HepG2 (cell line): ENCODE measurements at regions not wholly inside any gene's neighbourhood (a gene's known extent, or its start where the extent isn't known, plus 50 kb on each side); places are given as distances from the start of the nearest gene placed in this dataset.

Experiments used
- ATAC-seq: fragments of 200-7000 bp; cut with Tn5 transposase; 3 replicates; pipeline ENCODE4 v1.9.1; 2020; ENCODE audit warnings: mild to moderate bottlenecking, moderate library complexity
- BruUV-seq: library from RNA; stranded (reverse); fragments of 400-500 nt; replicated peaks from 2 replicates; lab custom pipeline; 2021; lab: Mats Ljungman, UMichigan
- CTCF ChIA-PET: fragments of 300-600 bp; formaldehyde crosslinking; extraction: SDS; loops from one replicate; lab custom pipeline; 2021; ENCODE audit warnings: low total read pairs, inconsistent platforms, low intra/inter-chr PET ratio; lab: Yijun Ruan, JAX
- POLR2A ChIA-PET: fragments of 350-600 bp; sonication (Branson Sonifier 250); formaldehyde crosslinking; loops from one replicate; lab custom pipeline; 2020; ENCODE audit warnings: antibody characterized with exemption, inconsistent platforms; lab: Yijun Ruan, JAX
- DNase-seq: peaks from one replicate; pipeline ENCODE4 v3.0.0-alpha.2; 2015; ENCODE audit warnings: low spot score
- FAIRE-seq: peaks from 3 replicates; lab custom pipeline; 2011; peaks lifted over from hg19 to GRCh38; lab: Jason Lieb, UNC
- H2AFZ ChIP-seq: one replicate; pipeline ENCODE4 v1.6.1; 2011; ENCODE audit warnings: low read length, inconsistent platforms
- H3K27ac ChIP-seq: fragments of 300-600 bp; 3 replicates; pipeline ENCODE4 v1.8.0; 2011; ENCODE audit warnings: mixed run types, mild to moderate bottlenecking, mixed read lengths, low read length, inconsistent platforms; ENCODE audit not compliant: insufficient read depth; ENCODE audit errors: extremely low read length
- H3K27me3 ChIP-seq, 2 experiments: fragments of 200-600 bp in 1 of 2; 2 replicates in 1 of 2; 3 replicates in 1 of 2; pipeline versions ENCODE4 v1.6.0 to v1.8.0; 2011; ENCODE audit warnings: low read length in 2 of 2, mild to moderate bottlenecking in 2 of 2, moderate library complexity in 2 of 2, inconsistent platforms in 1 of 2; ENCODE audit not compliant: insufficient read depth in 2 of 2, control insufficient read depth in 1 of 2
- H3K36me3 ChIP-seq, 2 experiments: fragments of 200-600 bp in 1 of 2; replicated peaks in 1 of 2; 2 replicates in 1 of 2; 3 replicates in 1 of 2; pipeline versions ENCODE4 v1.5.1 to v1.8.0; 2011; ENCODE audit warnings: low read length in 2 of 2, inconsistent platforms in 1 of 2; ENCODE audit not compliant: insufficient read depth in 2 of 2, control insufficient read depth in 1 of 2
- H3K4me1 ChIP-seq: 2 replicates; pipeline ENCODE4 v1.5.1; 2012; ENCODE audit warnings: low read length, inconsistent platforms; ENCODE audit not compliant: insufficient read depth
- H3K4me2 ChIP-seq: 2 replicates; pipeline ENCODE4 v1.6.0; 2011; ENCODE audit warnings: low read depth, low read length, inconsistent platforms
- H3K4me3 ChIP-seq, 3 experiments: fragments of 200-600 bp in 1 of 3; sonication (generic), shearing (Covaris generic) in 1 of 3; replicated peaks in 1 of 3; 2 replicates each; pipeline ENCODE4 v1.5.1; 2011 to 2016; ENCODE audit warnings: low read length in 3 of 3, inconsistent platforms in 2 of 3, low read depth in 2 of 3, mild to moderate bottlenecking in 2 of 3, control low read depth in 1 of 3, mixed read lengths in 1 of 3; ENCODE audit not compliant: insufficient read depth in 1 of 3
- H3K79me2 ChIP-seq: one replicate; pipeline ENCODE4 v1.6.1; 2011; ENCODE audit warnings: low read length, inconsistent platforms; ENCODE audit not compliant: insufficient read depth
- H3K9ac ChIP-seq: 2 replicates; pipeline ENCODE4 v1.6.0; 2011; ENCODE audit warnings: mild to moderate bottlenecking, low read depth, low read length, inconsistent platforms; ENCODE audit not compliant: insufficient read depth
- H3K9me3 ChIP-seq: 2 replicates; pipeline ENCODE4 v1.5.1; 2012; ENCODE audit warnings: mild to moderate bottlenecking, low read length
- H4K20me1 ChIP-seq: 2 replicates; pipeline ENCODE4 v1.6.0; 2011; ENCODE audit warnings: inconsistent platforms, mild to moderate bottlenecking, low read length, moderate library complexity; ENCODE audit not compliant: insufficient read depth
- CREM ChIP-seq, 2 experiments: sonication (generic) in 1 of 2; formaldehyde crosslinking in 1 of 2; IDR thresholded peaks; 2 replicates each; pipeline versions ENCODE4 v1.4.0 to v1.6.1; 2016 to 2020; ENCODE audit warnings: antibody characterized with exemption in 1 of 2, mild to moderate bottlenecking in 1 of 2, missing genetic modification reagents in 1 of 2
- GATAD2A ChIP-seq: IDR thresholded peaks from 2 replicates; pipeline ENCODE4 v1.6.1; 2016
- HIC2 ChIP-seq: sonication (generic); formaldehyde crosslinking; IDR thresholded peaks from 2 replicates; pipeline ENCODE4 v1.9.0; 2022; ENCODE audit warnings: low read depth, missing genetic modification reagents
- HMG20A ChIP-seq: IDR thresholded peaks from 2 replicates; pipeline ENCODE4 v1.6.1; 2016; ENCODE audit warnings: borderline replicate concordance
- MIER2 ChIP-seq: IDR thresholded peaks from 2 replicates; pipeline ENCODE4 v1.6.1; 2016; ENCODE audit warnings: missing biosample characterization, missing genetic modification reagents
- NBN ChIP-seq: fragments of 450-650 bp; conservative IDR thresholded peaks from 2 replicates; pipeline ENCODE4 v1.6.1; 2017
- NR1H2 ChIP-seq: sonication (generic); formaldehyde crosslinking; IDR thresholded peaks from 2 replicates; pipeline ENCODE4 v1.8.1; 2022; ENCODE audit warnings: low read depth, missing genetic modification reagents, borderline replicate concordance
- REL ChIP-seq: sonication (generic); formaldehyde crosslinking; conservative IDR thresholded peaks from 2 replicates; pipeline ENCODE4 v1.8.0; 2022; ENCODE audit warnings: mild to moderate bottlenecking, missing genetic modification reagents, moderate library complexity
- TCF7 ChIP-seq: sonication (generic); IDR thresholded peaks from 2 replicates; pipeline ENCODE4 v1.6.1; 2016; ENCODE audit warnings: antibody characterized with exemption, low read depth
- YEATS4 ChIP-seq: sonication (generic); formaldehyde crosslinking; IDR thresholded peaks from 2 replicates; pipeline ENCODE4 v1.4.0; 2020; ENCODE audit warnings: missing genetic modification reagents, borderline replicate concordance
- ZFP36L2 ChIP-seq: sonication (generic); formaldehyde crosslinking; IDR thresholded peaks from 2 replicates; pipeline ENCODE4 v1.4.0; 2020; ENCODE audit warnings: missing genetic modification reagents
- ZFP62 ChIP-seq: sonication (generic); formaldehyde crosslinking; IDR thresholded peaks from 2 replicates; pipeline ENCODE4 v1.4.0; 2020; ENCODE audit warnings: missing genetic modification reagents
- ZNF282 ChIP-seq: fragments of 450-650 bp; IDR thresholded peaks from 2 replicates; pipeline ENCODE4 v1.6.1; 2018; ENCODE audit not compliant: partially characterized antibody
- ZNF296 ChIP-seq: sonication (generic); formaldehyde crosslinking; conservative IDR thresholded peaks from 2 replicates; pipeline ENCODE4 v1.5.0; 2020; ENCODE audit warnings: mild to moderate bottlenecking, missing genetic modification reagents
- ZSCAN25 ChIP-seq: sonication (generic); formaldehyde crosslinking; IDR thresholded peaks from 2 replicates; pipeline ENCODE4 v1.8.0; 2022; ENCODE audit warnings: mild to moderate bottlenecking, missing genetic modification reagents
- WGBS: methylation state at CpG from one replicate; pipeline ENCODE4 v1.1.6; 2017; ENCODE audit warnings: low lambda C conversion rate; 5-methylcytosine and 5-hydroxymethylcytosine counted together
- in situ Hi-C: cut with HindIII; loops from 2 replicates; pipeline ENCODE4 v1.10.0; 2017; ENCODE audit warnings: low pct_unique_long_range_greater_than_20kb; ENCODE audit not compliant: extremely low pct_ligation_motif_present
- intact Hi-C: fragments of 100-400 bp; cut with micrococcal nuclease; formaldehyde crosslinking; loops from one replicate; pipeline ENCODE4 v1.10.0; 2022; ENCODE audit not compliant: unreplicated experiment
- TF ChIP-seq, protein P1 (sequence below): sonication (generic); formaldehyde crosslinking; IDR thresholded peaks from 2 replicates; pipeline ENCODE4 v1.5.1; 2020; ENCODE audit warnings: mild to moderate bottlenecking, missing genetic modification reagents, moderate library complexity

GRCh38 chr2:84278386-84278785, 180.7 kb downstream of the SUCLG1 start:
- H4K20me1 ChIP-seq: no peaks in the 10 kb centered on the region
- ATAC-seq (peak; percentile 69), DNase-seq (no peak), FAIRE-seq (no peak)
- H3K4me1 ChIP-seq: peaks cover 39% of the 10 kb centered on the region
- CTCF ChIA-PET: no interaction called here
- H3K9me3 ChIP-seq: no peaks in the 10 kb centered on the region
- H3K27ac ChIP-seq: no peak overlapping the region
- POLR2A ChIA-PET: interaction anchor here (1.3 kb wide), 1 partner anchor 15 kb away, joined by 4 read pairs; no protein-coding TSS in a partner anchor
- H3K4me3 ChIP-seq: no peak overlapping the region
- intact Hi-C loops (no loop called here), in situ Hi-C loops (no loop called here)
- no peaks in the 10 kb centered on the region for H3K79me2 ChIP-seq
- no peak for TF ChIP-seq ZSCAN25 (CRISPR knock-in tag)
- TF ChIP-seq TCF7: peak; percentile 37; the same call in 1 of the 2 replicates
- TF ChIP-seq, protein P1, sequence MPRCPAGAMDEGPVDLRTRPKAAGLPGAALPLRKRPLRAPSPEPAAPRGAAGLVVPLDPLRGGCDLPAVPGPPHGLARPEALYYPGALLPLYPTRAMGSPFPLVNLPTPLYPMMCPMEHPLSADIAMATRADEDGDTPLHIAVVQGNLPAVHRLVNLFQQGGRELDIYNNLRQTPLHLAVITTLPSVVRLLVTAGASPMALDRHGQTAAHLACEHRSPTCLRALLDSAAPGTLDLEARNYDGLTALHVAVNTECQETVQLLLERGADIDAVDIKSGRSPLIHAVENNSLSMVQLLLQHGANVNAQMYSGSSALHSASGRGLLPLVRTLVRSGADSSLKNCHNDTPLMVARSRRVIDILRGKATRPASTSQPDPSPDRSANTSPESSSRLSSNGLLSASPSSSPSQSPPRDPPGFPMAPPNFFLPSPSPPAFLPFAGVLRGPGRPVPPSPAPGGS (CRISPR knock-in tag): no peak
- H3K36me3 ChIP-seq: no peaks in the 10 kb centered on the region
- H3K4me2 ChIP-seq: no peak overlapping the region
- no peaks in the 10 kb centered on the region for H3K27me3 ChIP-seq
- BruUV-seq: no TSS peak
- H3K9ac ChIP-seq: no peak overlapping the region
- WGBS: 77% methylated on average over 2 of the region's 2 CpGs
- H2AFZ ChIP-seq: no peak overlapping the region

DNA sequence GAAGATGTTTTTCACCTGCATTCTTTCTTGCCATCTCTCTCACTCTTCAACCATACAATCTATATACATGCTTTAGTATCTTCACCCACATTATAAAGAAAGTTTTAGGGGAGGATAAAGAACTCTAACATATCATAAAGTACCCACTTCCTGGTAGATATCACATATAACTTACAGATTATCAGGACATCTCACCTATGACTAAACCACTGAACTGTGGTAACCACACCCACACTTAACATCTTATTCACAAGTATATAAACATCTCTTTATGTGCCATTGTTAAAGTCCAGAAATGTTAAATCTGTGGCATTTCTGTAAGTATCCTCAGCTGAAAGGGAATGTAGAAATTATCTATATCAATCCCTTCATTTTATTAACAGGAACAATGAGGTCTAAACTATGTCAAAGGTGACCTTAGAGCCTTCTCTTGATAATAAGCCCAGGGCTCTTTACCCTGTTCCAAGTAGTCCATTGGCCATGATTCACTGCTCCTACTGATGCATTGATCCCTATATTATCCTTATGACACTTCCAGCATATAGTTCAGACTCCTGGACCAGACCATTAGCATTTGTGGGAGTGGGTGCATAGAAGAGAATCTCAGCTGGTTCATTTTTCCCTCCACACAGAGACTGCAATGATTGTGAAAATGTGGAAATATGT, 182.4 kb downstream of the SUCLG1 start:
- DNase-seq: no peak
- in situ Hi-C loops (no loop called here), intact Hi-C loops (no loop called here)
- ATAC-seq: no peak
- no TSS peak for BruUV-seq
- no peak overlapping the region for H3K4me3 ChIP-seq
- H3K27me3 ChIP-seq: no peaks in the 10 kb centered on the region
- H3K36me3 ChIP-seq: no peaks in the 10 kb centered on the region
- ChIA-PET CTCF (no interaction called here), POLR2A (no interaction called here)
- TF ChIP-seq NBN: no peak
- TF ChIP-seq YEATS4 (CRISPR knock-in tag): no peak
- TF ChIP-seq HMG20A: no peak
- TF ChIP-seq REL (CRISPR knock-in tag): no peak
- TF ChIP-seq CREM (IDR thresholded peaks at IDR 0.05): no peak
- TF ChIP-seq CREM (CRISPR knock-in tag; IDR thresholded peaks at IDR 0.05): no peak
- no peak for TF ChIP-seq HIC2 (CRISPR knock-in tag)
- no peak for TF ChIP-seq ZFP36L2 (CRISPR knock-in tag)
- TF ChIP-seq NR1H2: no peak
- no peak for TF ChIP-seq ZFP62 (CRISPR knock-in tag)
- no peak for TF ChIP-seq GATAD2A
- TF ChIP-seq ZNF282: no peak
- no peak for TF ChIP-seq ZNF296 (CRISPR knock-in tag)
- TF ChIP-seq MIER2 (CRISPR knock-in tag): no peak
- no peaks in the 10 kb centered on the region for H4K20me1 ChIP-seq
- H3K9ac ChIP-seq: no peak overlapping the region
- no peak for FAIRE-seq
- H3K4me2 ChIP-seq: no peak overlapping the region
- no peak overlapping the region for H3K27ac ChIP-seq
- H3K9me3 ChIP-seq: no peaks in the 10 kb centered on the region
- no peaks in the 10 kb centered on the region for H3K79me2 ChIP-seq
- H2AFZ ChIP-seq: no peak overlapping the region
- peaks cover 41% of the 10 kb centered on the region for H3K4me1 ChIP-seq
